Activated CD8-positive, alpha-beta memory T cell treated with anti-CD3 and anti-CD28 coated beads for 1 hour (primary cell): ENCODE measurements at regions not wholly inside any gene's neighbourhood (a gene's known extent, or its start where the extent isn't known, plus 50 kb on each side); places are given as distances from the start of the nearest gene placed in this dataset.

Source experiments
- DNase-seq, 2 donors: peaks; one replicate each; pipeline ENCODE4 v3.0.0-alpha.2; 2020; ENCODE audit warnings: low read depth in 1 of 2; ENCODE audit errors: extremely low read depth in 1 of 2

DNA sequence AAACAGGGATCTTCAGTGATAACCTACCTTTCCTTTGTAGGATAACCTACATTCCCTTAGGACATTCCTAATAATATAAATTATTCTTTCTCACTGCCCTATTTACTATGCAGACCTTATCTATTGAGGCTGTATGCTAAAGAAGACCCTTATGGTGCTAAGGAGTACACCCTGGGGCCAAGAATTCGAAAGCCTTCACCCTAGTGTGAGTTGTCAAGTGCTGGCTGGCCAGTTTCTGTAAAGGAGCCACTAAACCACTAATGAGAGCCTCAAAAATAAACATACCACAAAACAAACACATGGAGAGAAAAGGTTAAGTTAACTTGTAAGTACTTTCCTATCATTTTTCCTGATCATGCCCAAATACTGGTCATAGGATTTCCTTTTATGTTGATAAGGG lies 315.0 kb upstream of the CAMK1G start:
- no peak for DNase-seq

DNA sequence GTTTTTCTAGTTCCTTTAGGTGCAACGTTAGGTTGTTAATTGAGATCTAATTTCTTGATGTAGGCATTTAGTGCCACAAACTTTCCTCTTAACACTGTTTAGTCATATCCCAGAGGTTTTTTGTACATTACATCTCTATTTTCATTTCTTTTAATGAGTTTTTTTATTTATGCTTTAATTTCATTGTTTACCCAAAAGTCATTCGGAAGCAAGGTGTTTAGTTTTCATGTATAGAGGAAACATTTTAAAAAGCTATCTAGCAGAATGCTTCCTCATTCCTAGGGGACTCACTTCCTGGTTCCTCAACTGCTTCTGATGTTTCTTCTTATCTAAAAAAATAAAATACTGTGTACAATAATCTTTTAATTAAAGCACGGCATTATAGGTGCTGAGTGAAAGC lies 307.2 kb upstream of the CAMK1G start:
- no peak for DNase-seq

DNA sequence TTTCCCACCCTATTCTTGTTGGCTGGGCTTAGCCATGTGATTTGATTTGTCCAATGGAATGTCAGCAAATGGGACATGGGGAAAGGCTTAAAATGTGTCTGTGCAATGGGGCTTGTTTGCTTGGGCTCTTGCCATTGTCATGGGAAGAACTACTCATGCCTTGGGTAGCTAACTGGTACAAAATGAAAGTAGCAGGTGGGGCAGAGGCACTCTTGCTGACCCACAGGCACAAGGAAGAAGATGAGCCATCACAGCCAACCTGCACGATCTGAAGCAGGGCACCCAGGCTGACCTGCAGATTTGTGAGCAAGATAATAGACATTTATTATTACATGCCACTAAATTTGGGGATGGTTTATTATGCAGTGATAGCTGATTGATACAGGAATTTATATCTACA lies 305.9 kb upstream of the CAMK1G start:
- DNase-seq = no peak

DNA sequence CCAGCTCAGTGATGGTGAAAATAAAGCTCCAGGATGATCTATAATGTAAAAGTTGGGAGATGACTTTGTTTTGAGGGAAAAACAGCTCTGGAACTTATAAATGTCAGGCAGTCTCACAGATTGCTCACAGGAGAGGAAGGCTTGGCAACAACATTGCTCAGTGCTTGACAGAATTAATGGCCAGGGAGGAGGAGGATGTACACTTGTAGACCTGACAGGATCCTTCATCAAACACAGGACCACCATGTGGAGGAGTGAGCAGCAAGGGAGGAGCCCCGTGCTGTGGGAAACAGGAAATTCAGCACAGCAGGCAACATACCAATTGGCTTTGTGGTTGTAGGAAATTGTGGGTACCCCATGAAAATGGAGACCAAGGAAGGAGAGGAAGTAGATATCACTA lies 291.8 kb upstream of the CAMK1G start:
- no peak for DNase-seq

DNA sequence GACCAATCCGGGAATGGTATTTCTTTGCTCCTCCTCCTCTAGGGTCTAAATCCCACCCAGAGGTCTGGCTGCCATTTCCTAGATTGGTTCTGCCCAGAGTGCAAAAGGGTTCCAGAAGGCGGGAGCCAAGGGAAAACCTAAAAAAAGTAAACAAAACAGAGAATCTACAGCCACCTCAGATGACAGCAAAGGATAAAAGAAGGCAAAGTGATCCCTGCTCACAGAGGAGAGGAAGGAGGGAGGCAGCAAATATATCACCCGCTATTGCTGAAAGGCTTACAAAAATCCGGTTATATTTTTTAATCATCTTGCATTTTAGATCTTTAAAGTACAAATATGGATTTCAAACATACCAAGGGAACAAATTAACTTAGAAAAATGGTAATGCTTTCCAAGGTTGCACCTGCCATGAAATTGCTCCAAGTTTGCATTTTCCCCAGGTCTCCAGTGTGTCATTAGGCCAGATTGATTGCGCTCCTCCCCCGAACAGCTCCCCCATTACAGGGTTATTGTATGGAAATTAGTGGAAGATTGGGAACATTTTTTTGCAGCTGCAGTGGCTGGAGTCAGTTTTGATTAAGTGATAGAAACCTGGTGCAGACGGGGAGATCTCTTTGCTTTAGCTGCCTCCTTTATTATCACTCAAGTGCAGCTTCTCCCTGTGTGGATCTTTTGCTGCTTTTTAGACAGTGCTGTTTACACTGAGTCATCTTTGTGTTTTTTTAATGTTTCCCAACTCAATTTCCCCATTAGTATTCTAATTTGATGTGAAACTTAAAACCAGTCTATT lies 280.5 kb upstream of the CAMK1G start:
- no peak for DNase-seq

DNA sequence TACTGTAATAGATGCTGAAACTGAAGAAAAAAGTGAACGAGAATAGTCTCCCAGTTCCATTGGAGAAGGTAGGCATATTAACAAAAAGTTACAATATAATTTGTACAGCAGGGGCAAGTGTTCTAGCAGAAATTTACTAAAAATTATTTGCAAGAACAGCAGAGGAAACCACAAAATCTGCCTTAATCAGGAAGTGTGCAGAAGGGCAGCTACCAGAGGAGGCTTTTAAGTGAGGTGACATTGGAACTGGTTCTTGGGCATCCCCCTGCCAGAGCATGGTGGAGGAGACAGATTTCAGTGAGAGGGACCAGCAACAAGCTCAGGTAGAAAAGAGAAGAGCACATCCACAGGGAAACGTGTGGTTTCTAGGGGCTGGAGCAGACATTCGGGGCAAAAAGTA lies 279.3 kb upstream of the CAMK1G start:
- DNase-seq = no peak

DNA sequence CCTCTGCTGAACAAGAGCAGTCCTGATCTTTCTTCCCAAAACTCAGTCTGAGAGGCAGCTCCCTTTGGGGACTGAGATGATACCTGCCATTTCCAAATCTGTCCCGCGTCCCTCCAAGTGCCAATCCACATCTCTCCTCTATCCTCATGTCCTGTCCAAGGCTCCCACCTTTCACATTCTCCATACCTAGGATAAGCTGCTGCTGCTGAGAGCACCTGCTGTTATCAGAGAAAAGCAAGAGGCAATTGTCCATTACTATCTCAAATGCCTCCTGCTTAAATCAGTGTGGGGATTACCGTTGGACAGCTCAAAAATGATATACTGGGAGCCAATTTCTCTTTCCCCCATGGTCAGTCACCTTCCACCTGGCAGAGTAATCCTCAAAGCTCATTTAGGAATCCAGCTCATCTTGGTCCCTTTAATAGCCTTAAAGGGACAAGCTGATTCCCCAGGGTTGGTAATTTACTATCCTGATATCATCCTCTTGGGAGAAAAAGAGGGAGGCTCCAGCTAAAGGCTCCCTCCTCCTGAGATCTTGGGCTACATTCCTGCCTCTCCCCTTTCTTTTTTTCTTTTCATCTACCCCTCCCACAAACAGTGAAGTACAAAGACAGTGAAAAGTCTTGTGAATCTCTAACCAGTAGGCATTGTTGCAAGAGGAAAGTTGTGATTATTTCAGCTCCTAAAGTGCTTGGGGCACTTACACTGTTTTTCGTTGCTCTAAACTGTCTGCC lies 278.1 kb upstream of the CAMK1G start:
- DNase-seq = no peak

DNA sequence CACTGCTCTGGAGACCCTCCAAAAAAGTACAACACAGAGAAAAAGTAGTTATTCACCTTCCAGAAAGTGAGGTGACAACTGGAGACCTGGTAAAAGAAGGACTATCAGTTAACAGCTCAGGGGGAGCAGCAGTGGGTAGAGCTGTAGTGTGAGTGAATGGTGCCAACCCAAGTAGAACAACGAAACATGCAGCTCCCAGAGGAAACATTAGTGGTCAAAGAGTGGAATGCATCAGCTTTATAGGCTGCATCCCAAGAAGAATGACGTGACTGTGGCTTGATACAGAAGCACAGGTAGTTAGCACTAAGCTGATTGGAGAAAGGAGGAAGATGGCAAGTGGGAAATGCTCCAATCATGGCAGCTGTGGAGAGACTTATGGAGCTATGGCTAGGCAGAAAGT lies 275.7 kb upstream of the CAMK1G start:
- DNase-seq = no peak

DNA sequence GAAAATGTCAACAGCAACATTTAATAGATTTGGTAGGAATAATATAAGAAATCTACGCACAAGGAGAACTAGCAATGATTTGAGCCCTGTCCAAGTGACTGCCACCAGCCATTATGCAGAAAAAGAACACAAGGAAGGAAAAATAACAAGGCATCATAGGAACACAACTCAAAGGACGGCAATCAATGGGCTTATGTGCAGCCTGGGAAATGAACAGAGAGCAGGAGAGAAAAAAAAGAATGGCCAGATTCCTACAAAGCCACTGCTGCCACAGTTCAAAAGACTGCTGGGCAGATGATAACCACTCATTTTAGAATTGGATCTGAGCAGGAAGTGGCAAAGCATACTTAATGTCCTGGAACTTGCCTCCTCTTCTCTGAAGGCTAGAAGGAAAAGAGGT lies 274.3 kb upstream of the CAMK1G start:
- DNase-seq = no peak

DNA sequence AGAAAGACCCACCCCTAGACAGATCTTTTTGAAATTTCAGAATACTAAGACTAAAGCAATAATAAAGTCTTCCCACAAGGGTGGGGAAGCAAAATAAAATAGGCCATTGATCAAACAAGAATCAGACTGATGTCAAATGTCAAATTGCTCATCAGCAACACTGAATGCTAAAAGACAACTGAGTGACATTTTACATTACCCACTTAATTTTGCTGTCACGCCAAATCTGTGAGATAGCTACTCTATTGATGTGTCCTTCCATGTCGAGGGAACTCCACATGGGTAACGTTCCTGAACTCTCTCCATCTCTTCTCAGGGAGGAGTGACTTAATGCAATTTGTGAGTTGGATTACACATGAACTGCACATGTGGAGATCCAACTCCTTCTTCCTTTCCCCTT lies 271.7 kb upstream of the CAMK1G start:
- DNase-seq = no peak

DNA sequence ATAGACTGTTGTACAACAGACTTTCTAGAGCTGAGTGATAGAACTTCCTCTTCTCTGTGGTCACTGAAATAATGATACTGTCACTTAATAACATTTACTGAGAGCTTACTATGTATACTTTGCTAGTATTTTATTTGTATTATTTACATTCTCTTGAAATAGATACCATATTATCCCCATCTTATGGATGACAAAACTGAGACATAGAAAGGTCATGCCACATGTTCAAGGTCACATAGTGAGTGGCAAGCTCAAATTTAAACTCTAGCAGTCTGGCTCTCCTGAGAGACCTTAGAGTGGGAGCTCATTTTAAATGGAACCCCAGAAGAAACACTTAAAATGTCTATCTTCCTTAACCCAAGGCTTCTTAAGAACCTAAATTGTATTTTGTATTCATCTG lies 266.6 kb upstream of the CAMK1G start:
- DNase-seq = no peak

DNA sequence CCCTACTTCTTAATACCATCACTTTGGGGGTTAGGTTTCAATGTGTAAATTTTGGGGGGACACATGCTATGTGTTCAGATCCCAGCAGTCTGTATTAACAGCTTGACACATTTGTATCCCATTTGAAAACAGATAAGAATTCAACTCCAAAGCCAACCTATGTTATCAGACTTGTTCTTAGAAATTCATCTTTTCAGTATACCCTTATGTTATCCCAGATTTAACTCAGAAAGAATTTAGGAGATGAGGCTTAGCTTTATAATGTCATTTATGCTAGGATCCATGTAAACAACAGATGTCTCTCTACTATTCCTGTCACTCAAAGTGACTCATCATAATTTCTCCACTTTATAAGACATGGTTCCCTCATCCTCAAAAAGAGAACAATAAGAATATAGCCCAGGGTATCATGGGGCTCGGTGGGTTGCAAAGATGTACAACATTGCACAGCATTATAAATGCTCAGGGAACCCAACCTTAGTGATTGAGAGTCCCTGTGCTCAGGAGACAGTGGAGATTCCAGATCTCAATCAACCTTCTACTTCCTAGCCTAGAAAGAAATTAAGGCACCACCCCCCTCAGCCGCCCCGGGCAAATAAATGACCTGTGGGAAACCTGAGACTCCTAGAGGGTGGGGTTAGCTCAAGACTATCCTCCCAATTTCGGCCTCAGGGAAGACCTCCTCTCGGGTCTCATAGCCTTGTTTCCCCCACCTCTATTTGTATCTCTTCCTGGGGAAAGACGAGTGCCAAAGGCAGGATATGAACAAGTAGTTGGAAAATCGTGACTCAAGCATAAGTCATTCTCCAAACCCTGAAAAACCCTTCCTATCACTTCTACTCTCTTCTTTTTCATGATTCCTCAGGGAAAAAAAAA lies 265.1 kb upstream of the CAMK1G start:
- DNase-seq = no peak

DNA sequence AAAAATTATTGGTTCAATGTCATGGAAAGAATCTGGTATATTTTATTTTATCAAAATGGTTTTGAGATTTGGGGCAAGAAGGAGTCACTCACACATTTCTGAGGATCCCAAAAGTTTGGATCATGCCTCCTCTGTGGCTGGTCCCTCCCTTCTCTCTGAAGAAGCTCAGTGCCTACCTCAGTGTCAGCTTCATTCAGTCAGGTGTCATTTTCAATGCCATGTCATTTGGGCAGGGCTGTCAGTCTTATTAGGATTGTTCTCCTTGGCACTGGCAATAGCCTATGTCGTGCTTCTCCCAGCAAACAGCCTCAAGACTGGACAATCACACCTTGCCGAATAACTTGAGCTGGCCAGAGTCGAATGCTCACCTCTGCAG lies 264.5 kb upstream of the CAMK1G start:
- no peak for DNase-seq

DNA sequence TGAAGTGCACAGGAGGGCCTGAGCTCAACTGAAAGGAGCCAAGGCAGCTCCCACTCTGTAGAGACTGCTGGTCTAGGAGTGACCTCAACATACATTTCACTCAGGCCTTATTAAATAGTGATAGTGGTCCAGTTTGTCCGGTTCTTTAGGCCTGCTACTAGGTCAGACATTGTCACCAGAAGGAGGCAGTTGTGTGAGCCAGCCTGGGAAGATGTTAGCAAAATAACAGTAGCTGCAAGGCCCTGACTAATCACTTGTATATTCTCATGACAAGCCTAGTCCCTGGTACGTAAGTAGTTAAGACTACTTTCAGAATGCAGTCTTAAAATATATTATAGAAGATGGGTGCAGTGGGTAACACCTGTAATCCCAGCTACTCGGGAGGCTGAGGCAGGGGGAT lies 264.0 kb upstream of the CAMK1G start:
- DNase-seq = no peak

DNA sequence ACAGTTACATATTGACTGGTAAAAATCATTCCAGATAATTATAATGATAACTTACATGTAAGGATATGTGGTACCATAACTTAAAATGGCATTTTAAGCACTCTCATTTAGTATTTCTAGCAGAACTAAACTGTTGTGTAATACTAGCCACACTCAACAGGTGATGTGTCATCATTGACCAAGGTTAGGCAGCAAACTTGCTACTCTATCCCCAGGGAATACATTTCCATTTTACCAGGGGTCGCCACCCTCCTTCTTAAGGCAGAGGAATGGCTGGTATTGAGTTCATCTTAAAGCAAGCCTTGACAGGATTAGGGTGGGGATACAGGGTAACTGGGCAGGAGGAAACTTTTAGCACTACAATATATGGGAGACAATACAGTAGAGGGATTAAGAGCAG lies 259.8 kb upstream of the CAMK1G start:
- no peak for DNase-seq

DNA sequence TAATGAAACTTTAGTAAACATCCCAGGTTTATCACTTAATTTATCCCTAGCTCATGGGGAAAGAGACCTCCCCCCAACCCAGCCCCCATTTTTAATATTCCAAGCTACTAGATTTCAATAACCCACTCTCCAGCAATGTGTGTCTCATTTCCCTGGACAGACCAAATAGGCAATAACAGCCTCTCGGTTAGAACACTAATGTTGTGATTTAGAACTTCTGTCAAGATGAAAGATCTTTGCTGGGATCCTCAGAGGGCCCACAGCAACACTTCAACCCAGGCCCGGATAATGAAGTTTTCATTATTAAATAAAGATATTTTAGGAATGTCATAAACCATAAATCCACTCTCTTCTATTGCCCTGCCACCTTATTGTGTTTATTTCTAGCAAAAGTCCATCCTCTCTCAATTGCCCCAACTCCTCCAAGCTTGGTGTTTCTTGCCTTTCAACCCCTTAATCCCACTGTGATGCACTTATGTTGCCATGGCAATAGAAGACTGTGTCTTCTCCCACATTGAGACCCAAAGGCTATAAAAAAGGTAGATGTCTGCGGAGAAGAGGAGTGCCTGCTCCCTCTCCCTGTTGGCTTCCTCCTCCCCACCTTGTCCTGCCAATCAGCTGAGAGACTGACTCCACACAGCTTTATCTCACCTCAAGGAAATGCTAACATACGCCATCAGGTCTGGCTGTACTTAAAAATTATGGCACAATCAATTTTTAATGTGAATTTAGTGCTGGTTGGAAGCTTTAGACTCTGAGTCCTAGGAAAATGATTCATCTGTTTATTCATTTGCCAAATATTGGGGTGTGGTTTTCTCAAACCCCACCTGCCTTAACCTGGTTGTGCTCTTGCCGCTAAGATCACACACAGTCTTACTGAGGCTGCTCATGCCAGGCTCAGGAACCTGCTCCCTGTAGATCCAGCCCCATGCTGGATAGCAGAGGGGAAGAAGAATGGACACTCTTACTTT lies 258.3 kb upstream of the CAMK1G start:
- no peak for DNase-seq

DNA sequence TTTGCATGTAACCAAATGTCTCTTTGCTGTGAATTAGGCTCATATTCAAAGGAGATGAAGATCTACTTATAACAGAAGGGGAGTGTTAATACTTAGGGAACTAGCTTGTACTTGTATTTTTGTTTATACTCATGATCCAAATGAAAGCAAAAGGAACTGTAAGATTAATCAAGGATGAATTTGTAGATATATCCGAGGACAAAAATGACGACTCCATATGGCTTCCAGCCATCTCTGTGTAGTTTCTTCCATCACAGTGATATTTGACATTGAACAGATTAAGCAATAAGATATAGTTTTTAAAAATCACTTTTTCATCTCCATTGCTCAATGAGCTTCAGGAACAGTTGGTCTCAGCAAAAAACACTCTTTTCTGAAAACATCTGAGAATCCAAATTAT lies 257.4 kb upstream of the CAMK1G start:
- DNase-seq = no peak

DNA sequence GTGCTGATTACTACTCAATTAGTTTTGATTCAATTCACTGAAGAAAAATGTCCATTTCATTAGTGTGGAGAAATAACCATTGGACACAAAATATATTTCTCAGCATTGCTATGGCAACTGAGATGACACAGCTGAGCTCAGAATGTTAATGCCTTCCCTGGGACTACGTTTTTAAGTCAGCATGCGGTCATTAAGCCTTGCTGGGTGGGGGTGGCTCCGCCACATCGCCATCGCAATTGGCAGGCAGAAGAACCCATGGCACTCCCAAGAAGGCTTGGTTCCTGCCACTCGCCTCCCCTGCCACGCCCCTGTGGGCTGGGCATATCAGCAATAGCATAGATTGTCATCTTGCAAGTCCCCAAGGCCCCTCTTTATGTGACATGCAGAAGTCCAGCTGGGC lies 256.7 kb upstream of the CAMK1G start:
- DNase-seq = no peak

DNA sequence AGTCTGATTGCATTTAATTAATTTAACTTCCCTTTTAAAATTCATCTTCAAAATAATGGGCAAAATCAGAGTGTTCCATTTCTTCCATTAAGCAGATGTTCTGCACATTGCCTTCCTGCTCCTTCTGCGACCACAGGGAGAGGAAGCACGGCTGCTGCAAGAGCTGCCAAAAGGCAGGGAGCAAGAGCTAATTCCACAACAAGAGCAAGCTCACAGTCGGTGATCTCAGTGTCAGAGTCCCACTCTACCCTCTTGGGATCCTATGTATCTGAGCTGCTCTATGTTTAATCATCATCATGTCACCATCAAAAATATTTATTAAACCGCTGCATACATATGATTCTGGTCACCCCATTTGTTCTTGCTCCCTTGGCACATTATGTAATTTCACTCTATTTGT lies 255.3 kb upstream of the CAMK1G start:
- no peak for DNase-seq

DNA sequence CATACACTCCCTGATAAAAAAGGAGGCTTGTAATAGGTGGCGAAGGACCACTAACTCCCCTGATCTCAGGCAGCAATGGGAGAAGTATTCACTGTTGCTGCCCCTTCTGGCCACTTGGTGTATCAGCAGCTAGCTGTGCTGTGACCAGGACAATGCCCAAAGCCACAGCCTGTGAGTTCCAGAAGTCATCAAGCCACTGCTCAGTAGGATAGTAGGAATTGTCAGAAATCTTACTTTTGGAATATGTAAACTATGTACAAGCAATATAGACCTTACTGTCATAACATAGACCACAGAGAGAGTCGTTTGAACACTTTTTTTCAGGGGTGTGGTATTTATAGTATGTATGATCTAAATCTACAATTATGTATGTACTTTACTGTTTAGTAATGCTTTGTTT lies 248.3 kb upstream of the CAMK1G start:
- DNase-seq = no peak

DNA sequence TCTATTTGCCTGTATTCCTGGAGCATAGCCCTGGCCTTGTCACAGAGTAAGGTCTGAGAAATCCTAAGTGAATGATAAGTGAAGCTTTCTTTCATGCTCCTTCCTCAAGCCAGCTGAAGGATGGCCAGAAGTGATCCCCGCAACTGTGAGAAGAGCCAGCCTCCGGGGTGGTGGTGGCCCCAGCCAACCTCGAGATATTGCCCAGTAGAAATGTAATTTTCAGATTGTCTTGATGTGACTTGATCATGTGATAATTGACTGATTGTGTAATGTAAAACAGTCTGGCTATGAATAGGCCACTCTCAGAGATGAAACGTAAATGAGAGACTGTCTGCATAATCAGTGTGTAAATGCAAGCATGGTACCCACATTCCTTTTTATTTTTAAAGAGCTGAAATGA lies 242.4 kb upstream of the CAMK1G start:
- no peak for DNase-seq
